SK-N-MC (cell line): ENCODE measurements at regions not wholly inside any gene's neighbourhood (a gene's known extent, or its start where the extent isn't known, plus 50 kb on each side); places are given as distances from the start of the nearest gene placed in this dataset.

Source experiments
- DNase-seq: peaks from one replicate; pipeline ENCODE4 v3.0.0-alpha.2; 2011; ENCODE audit warnings: low read depth, low spot score
- H3K27ac ChIP-seq: fragments of 200-600 bp; sonication (generic); 2 replicates; pipeline ENCODE4 v1.5.1; 2016; ENCODE audit warnings: mixed run types
- H3K36me3 ChIP-seq: fragments of 200-600 bp; sonication (generic); 2 replicates; pipeline ENCODE4 v1.6.1; 2017; ENCODE audit warnings: antibody characterized with exemption, low read length, mixed read lengths; ENCODE audit not compliant: insufficient read depth
- H3K4me3 ChIP-seq: fragments of 200-600 bp; sonication (generic); 2 replicates; pipeline ENCODE4 v1.5.1; 2016
- H3K9ac ChIP-seq: fragments of 200-600 bp; sonication (generic); 2 replicates; pipeline ENCODE4 v1.8.0; 2017; ENCODE audit warnings: mixed run types, mixed read lengths; ENCODE audit not compliant: insufficient read length
- H3K9me3 ChIP-seq: fragments of 200-600 bp; sonication (generic); 2 replicates; pipeline ENCODE4 v1.6.1; 2017; ENCODE audit warnings: low read depth, mild to moderate bottlenecking, antibody characterized with exemption, low read length, moderate library complexity, mixed read lengths
- EZH2 ChIP-seq: fragments of 200-600 bp; sonication (generic); IDR thresholded peaks from one replicate; pipeline ENCODE4 v1.6.1; 2017; ENCODE audit warnings: antibody characterized with exemption
- FOXP2 ChIP-seq: optimal IDR thresholded peaks from 2 replicates; pipeline ENCODE3; 2011; ENCODE audit warnings: mild to moderate bottlenecking, moderate library complexity; ENCODE audit not compliant: insufficient read depth; ENCODE audit errors: extremely low read length, control extremely low read depth
- POLR2AphosphoS5 ChIP-seq: IDR thresholded peaks from 2 replicates; pipeline ENCODE4 v1.6.1; 2012; ENCODE audit warnings: mild to moderate bottlenecking, low read depth, low read length, borderline replicate concordance

DNA sequence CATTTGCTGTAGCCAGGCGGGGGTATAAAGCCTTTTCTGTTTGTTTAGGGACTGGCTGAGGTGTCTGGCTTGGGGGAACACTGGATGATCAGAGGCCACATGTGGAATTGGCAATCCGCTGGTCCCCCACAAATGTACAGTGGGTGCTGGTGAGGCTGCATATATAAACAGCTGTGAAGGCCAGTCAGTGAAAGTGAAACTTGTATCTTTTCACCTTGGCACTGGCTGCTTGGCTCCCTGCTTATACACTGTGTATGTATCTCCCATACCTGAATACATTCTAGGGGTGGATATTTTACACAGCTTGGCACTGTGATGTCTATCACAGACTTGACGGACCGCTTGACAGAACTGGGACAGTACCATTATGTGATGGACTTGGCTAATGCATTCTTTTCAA is 246.8 kb upstream of the AVPR1A start:
- DNase-seq = no peak
- TF ChIP-seq FOXP2 = no peak

DNA sequence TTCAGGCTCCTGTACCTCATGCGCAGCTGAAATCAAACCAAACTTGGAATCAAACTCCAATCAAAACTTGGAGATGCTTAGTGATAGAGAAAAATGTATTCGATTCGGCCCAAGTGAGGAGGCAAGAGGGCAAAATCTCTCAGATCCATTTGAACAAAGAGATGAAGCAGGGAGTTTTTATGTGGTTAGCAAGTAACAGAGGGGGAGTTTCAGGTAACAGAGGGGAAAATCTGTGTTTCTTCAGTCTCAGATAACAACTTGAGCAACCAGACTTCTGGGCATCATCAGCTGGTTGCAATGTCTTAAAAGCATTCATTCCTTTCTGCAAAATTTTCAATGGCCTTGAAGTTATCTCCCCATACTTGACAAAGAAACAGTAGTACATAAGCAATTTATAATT is 245.1 kb upstream of the AVPR1A start:
- Histone ChIP-seq H3K36me3 (no peaks in the 10 kb centered on the region), H3K4me3 (no peak overlapping the region), H3K9me3 (no peaks in the 10 kb centered on the region), H3K27ac (no peak overlapping the region), H3K9ac (no peak overlapping the region)
- DNase-seq = no peak
- TF ChIP-seq POLR2AphosphoS5 (no peak), FOXP2 (no peak), EZH2 (no peak)

More for the DNA sequence above, 246.8 kb upstream of the AVPR1A start:
- H3K27ac ChIP-seq = no peak overlapping the region
- H3K9me3 ChIP-seq = no peaks in the 10 kb centered on the region
- no peaks in the 10 kb centered on the region for H3K36me3 ChIP-seq
- no peak overlapping the region for H3K9ac ChIP-seq
- no peak overlapping the region for H3K4me3 ChIP-seq

GRCh38 chr12:63394983-63395382 is 244.0 kb upstream of the AVPR1A start:
- no peak overlapping the region for H3K27ac ChIP-seq
- H3K9ac ChIP-seq = no peak overlapping the region
- H3K9me3 ChIP-seq = no peaks in the 10 kb centered on the region
- H3K36me3 ChIP-seq = no peaks in the 10 kb centered on the region
- H3K4me3 ChIP-seq = no peak overlapping the region
- TF ChIP-seq EZH2 = no peak
- DNase-seq = no peak

DNA sequence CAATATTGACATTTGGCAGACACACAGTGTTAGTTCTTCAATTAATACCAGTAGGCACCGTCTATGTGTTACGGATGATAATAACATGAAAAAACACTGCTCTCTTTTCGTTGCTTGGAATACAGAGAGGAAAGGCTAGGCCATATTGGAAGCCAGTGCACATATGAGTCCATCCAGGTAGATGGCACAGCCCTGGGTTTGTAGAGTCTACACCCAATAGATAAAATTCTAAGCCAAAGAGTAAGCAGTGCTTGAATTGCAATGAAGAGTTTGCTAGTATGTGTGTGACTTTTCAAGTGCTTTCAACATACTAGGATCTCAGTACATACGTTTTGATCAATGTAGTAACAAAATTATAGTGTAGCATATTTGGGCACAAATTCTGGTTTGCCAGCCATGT is 243.3 kb upstream of the AVPR1A start:
- no peak overlapping the region for H3K27ac ChIP-seq
- DNase-seq = no peak
- H3K9ac ChIP-seq = no peak overlapping the region
- H3K4me3 ChIP-seq = no peak overlapping the region
- TF ChIP-seq POLR2AphosphoS5 (no peak), EZH2 (no peak), FOXP2 (no peak)
- H3K9me3 ChIP-seq = no peaks in the 10 kb centered on the region
- H3K36me3 ChIP-seq = no peaks in the 10 kb centered on the region

DNA sequence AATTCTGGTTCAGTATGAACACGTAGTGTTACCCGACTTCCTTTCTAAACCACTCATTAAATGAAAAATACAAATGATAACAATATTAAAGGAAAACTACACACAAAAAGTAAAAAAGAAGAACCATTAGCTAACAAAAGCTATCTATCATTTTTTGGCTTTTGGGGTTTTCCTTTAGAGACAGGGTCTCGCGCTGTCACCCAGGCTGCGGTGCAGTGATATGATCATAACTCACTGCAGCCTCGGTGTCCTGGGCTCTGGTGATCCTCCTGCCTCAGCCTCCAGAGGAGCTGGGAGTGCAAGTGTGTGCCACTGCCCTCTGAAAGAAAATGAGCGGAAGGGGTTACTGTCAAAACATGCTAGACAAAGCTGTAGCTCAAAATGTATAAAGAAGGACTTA is 238.2 kb upstream of the AVPR1A start:
- DNase-seq = no peak
- TF ChIP-seq POLR2AphosphoS5 (no peak), EZH2 (no peak)
- no peak overlapping the region for H3K27ac ChIP-seq
- H3K36me3 ChIP-seq = no peaks in the 10 kb centered on the region
- H3K9me3 ChIP-seq = no peaks in the 10 kb centered on the region
- no peak overlapping the region for H3K9ac ChIP-seq
- no peak overlapping the region for H3K4me3 ChIP-seq

DNA sequence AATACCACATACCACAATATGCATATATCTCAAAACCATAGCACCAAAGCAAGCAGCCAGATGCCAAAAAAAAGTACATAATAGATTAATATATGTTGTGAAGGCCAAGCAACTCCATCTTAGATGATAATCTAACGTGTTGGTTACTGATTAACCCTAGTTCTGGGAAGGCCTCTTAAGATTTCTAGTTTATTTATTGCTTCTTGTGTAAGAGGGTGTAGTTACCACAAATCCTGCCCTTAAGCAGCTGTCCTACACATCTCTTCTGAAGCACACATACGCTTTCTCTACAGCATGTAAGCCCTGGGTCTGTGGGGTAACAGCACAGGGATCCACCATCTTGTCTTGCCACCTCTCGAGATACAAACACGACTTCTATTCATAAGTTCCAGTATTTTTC is 236.8 kb upstream of the AVPR1A start:
- H3K27ac ChIP-seq = no peak overlapping the region
- DNase-seq = no peak
- TF ChIP-seq FOXP2 (no peak), POLR2AphosphoS5 (no peak), EZH2 (no peak)
- no peak overlapping the region for H3K4me3 ChIP-seq
- H3K9me3 ChIP-seq = no peaks in the 10 kb centered on the region
- H3K9ac ChIP-seq = no peak overlapping the region
- no peaks in the 10 kb centered on the region for H3K36me3 ChIP-seq

GRCh38 chr12:63382930-63383329 is 231.9 kb upstream of the AVPR1A start:
- no peak overlapping the region for H3K27ac ChIP-seq
- TF ChIP-seq POLR2AphosphoS5 (no peak), FOXP2 (no peak), EZH2 (no peak)
- H3K4me3 ChIP-seq = no peak overlapping the region

GRCh38 chr12:63362791-63363190 is 211.8 kb upstream of the AVPR1A start:
- Histone ChIP-seq H3K9me3 (no peaks in the 10 kb centered on the region), H3K4me3 (no peak overlapping the region), H3K9ac (no peak overlapping the region), H3K36me3 (no peaks in the 10 kb centered on the region), H3K27ac (no peak overlapping the region)
- TF ChIP-seq FOXP2 (no peak), POLR2AphosphoS5 (no peak), EZH2 (no peak)
- no peak for DNase-seq

More at GRCh38 chr12:63382930-63383329, 231.9 kb upstream of the AVPR1A start:
- DNase-seq = no peak
- Histone ChIP-seq H3K9me3 (no peaks in the 10 kb centered on the region), H3K9ac (no peak overlapping the region), H3K36me3 (no peaks in the 10 kb centered on the region)

- Histone ChIP-seq H3K27ac (no peak overlapping the region), H3K36me3 (no peaks in the 10 kb centered on the region), H3K9ac (no peak overlapping the region), H3K4me3 (no peak overlapping the region), H3K9me3 (no peaks in the 10 kb centered on the region)
- no peak for TF ChIP-seq FOXP2
- no peak for TF ChIP-seq POLR2AphosphoS5
- TF ChIP-seq EZH2 = no peak
- DNase-seq = no peak
Measured at GRCh38 chr12:63362166-63362565, 211.2 kb upstream of the AVPR1A start.

DNA sequence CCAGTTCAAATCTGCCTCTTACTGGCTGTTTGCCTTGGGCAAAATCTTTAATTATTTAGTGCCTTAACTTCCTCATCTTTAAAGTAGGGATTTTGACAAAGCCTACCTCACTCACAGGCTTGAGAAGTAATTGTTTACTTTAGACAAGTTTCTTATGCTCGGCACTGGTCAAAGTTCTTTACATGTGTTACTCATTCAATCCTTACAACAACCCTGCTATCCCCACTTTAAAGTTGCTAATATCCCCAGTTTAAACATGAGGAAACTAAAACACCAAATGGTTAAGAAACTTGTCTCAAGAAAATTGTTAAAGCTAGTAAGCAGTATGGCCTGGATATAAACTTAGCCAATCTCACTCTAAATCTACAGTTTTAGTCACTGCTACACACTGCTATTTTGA is 204.0 kb upstream of the AVPR1A start:
- Histone ChIP-seq H3K9ac (no peak overlapping the region), H3K27ac (no peak overlapping the region), H3K4me3 (no peak overlapping the region), H3K9me3 (no peaks in the 10 kb centered on the region), H3K36me3 (no peaks in the 10 kb centered on the region)
- DNase-seq = no peak
- TF ChIP-seq POLR2AphosphoS5 = no peak
- TF ChIP-seq EZH2 = no peak
- TF ChIP-seq FOXP2 = no peak
